ENCODE measurements at regions not wholly inside any gene's neighbourhood (a gene's known extent, or its start where the extent isn't known, plus 50 kb on each side); places are given as distances from the start of the nearest gene placed in this dataset.

- Histone ChIP-seq H3K27ac (no peak overlapping the region), H3K4me1 (no peaks in the 10 kb centered on the region), H3K36me3 (no peaks in the 10 kb centered on the region), H3K27me3 (no peaks in the 10 kb centered on the region), H3K4me3 (no peak overlapping the region), H3K9me3 (no peaks in the 10 kb centered on the region)
- intact Hi-C loops (cut with DNase I; ENCODE audit: low total_unique reads) = no loop called here
- no peak for DNase-seq
- in situ Hi-C loops (cut with MboI; ENCODE audit: low sequenced_read_pairs in 4 of 4) = no loop called here
- no peak for ATAC-seq
- no peak for TF ChIP-seq POLR2A (IDR thresholded peaks at IDR 0.05)
- TF ChIP-seq, protein P1, sequence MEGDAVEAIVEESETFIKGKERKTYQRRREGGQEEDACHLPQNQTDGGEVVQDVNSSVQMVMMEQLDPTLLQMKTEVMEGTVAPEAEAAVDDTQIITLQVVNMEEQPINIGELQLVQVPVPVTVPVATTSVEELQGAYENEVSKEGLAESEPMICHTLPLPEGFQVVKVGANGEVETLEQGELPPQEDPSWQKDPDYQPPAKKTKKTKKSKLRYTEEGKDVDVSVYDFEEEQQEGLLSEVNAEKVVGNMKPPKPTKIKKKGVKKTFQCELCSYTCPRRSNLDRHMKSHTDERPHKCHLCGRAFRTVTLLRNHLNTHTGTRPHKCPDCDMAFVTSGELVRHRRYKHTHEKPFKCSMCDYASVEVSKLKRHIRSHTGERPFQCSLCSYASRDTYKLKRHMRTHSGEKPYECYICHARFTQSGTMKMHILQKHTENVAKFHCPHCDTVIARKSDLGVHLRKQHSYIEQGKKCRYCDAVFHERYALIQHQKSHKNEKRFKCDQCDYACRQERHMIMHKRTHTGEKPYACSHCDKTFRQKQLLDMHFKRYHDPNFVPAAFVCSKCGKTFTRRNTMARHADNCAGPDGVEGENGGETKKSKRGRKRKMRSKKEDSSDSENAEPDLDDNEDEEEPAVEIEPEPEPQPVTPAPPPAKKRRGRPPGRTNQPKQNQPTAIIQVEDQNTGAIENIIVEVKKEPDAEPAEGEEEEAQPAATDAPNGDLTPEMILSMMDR (IDR thresholded peaks at IDR 0.05 in 4 of 5, conservative IDR thresholded peaks at IDR 0.05 in 1 of 5) = no peak
Measured at GRCh38 chr4:13950491-13950890, 323.0 kb upstream of the BOD1L1 start.

GRCh38 chr4:13953083-13953482 is 325.6 kb upstream of the BOD1L1 start:
- ATAC-seq (no peak), DNase-seq (no peak)
- in situ Hi-C loops (cut with MboI; ENCODE audit: low sequenced_read_pairs in 4 of 4) (no loop called here), intact Hi-C loops (cut with DNase I; ENCODE audit: low total_unique reads) (no loop called here)
- no peak overlapping the region for H3K4me3 ChIP-seq
- TF ChIP-seq, protein P1 (IDR thresholded peaks at IDR 0.05 in 4 of 5, conservative IDR thresholded peaks at IDR 0.05 in 1 of 5) = no peak
- no peak for TF ChIP-seq POLR2A (IDR thresholded peaks at IDR 0.05)
- no peaks in the 10 kb centered on the region for H3K36me3 ChIP-seq
- H3K27ac ChIP-seq = no peak overlapping the region
- no peaks in the 10 kb centered on the region for H3K9me3 ChIP-seq
- no peaks in the 10 kb centered on the region for H3K27me3 ChIP-seq
- H3K4me1 ChIP-seq = no peaks in the 10 kb centered on the region

DNA sequence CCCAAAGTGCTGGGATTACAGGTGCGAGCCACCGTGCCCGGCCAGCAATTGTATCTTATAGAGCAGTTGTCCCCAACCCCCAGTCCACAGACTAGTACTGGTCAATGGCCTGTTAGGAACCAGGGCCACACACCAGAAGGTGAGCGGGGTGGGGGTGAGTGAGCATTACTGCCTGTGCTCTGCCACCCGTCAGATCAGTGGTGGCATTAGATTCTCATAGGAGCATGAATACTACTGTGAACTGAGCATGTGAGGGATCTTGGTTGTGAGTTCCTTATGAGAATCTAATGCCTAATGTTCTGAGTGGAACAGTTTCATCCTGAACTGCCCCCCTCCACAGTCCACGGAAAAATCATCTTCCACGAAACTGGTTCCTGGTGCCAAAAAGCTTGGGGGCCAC is 328.0 kb upstream of the BOD1L1 start:
- TF ChIP-seq POLR2A (IDR thresholded peaks at IDR 0.05) = no peak
- TF ChIP-seq, protein P1 (IDR thresholded peaks at IDR 0.05 in 4 of 5, conservative IDR thresholded peaks at IDR 0.05 in 1 of 5) = no peak
- intact Hi-C loops (cut with DNase I; ENCODE audit: low total_unique reads) = no loop called here

DNA sequence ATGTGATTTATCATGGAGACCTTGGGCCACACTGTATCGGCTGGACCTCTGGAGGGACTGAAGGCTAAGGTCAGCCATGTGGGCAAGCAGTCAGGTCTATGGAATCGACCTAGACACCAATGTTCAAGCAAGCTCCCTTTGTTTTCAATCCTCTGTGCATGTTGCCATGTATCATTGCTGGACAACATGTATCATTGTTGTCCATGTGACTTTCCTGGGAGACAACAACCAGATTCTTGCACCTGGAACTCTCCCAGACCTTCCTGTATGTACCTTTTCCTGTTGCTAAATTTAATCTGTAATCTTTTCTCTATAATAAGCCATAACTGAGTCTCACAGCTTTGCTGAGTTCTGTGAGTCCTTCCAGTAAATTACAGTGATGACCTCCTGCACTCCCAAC is 329.4 kb upstream of the BOD1L1 start:
- in situ Hi-C loops (cut with MboI; ENCODE audit: low sequenced_read_pairs in 4 of 4) = no loop called here
- no peaks in the 10 kb centered on the region for H3K36me3 ChIP-seq
- no peaks in the 10 kb centered on the region for H3K4me1 ChIP-seq
- intact Hi-C loops (cut with DNase I; ENCODE audit: low total_unique reads) = no loop called here
- DNase-seq = no peak
- no peak overlapping the region for H3K4me3 ChIP-seq
- no peaks in the 10 kb centered on the region for H3K27me3 ChIP-seq
- H3K27ac ChIP-seq = no peak overlapping the region
- ATAC-seq = no peak
- TF ChIP-seq, protein P1 (IDR thresholded peaks at IDR 0.05 in 4 of 5, conservative IDR thresholded peaks at IDR 0.05 in 1 of 5) = no peak
- TF ChIP-seq POLR2A (IDR thresholded peaks at IDR 0.05) = no peak
- H3K9me3 ChIP-seq = no peaks in the 10 kb centered on the region

More for the DNA sequence above, 328.0 kb upstream of the BOD1L1 start:
- no peaks in the 10 kb centered on the region for H3K4me1 ChIP-seq
- H3K27me3 ChIP-seq = no peaks in the 10 kb centered on the region
- no peak for DNase-seq
- no peaks in the 10 kb centered on the region for H3K36me3 ChIP-seq
- H3K27ac ChIP-seq = no peak overlapping the region
- in situ Hi-C loops (cut with MboI; ENCODE audit: low sequenced_read_pairs in 4 of 4) = no loop called here
- no peak overlapping the region for H3K4me3 ChIP-seq
- no peaks in the 10 kb centered on the region for H3K9me3 ChIP-seq
- ATAC-seq = no peak

- H3K9me3 ChIP-seq = no peaks in the 10 kb centered on the region
- H3K27ac ChIP-seq = no peak overlapping the region
- TF ChIP-seq POLR2A (IDR thresholded peaks at IDR 0.05) = no peak
- TF ChIP-seq, protein P1 (IDR thresholded peaks at IDR 0.05 in 4 of 5, conservative IDR thresholded peaks at IDR 0.05 in 1 of 5) = no peak
- no peaks in the 10 kb centered on the region for H3K4me1 ChIP-seq
- no peaks in the 10 kb centered on the region for H3K36me3 ChIP-seq
- in situ Hi-C loops (cut with MboI; ENCODE audit: low sequenced_read_pairs in 4 of 4) = no loop called here
- no peak for ATAC-seq
- H3K4me3 ChIP-seq = no peak overlapping the region
- intact Hi-C loops (cut with DNase I; ENCODE audit: low total_unique reads) = no loop called here
- DNase-seq = no peak
- H3K27me3 ChIP-seq = no peaks in the 10 kb centered on the region
Measured at GRCh38 chr4:13957871-13958270, 330.3 kb upstream of the BOD1L1 start.

Measured in gastrocnemius medialis (tissue), 4 donors.